Skeletal muscle tissue (tissue), 3 donors: ENCODE measurements at regions not wholly inside any gene's neighbourhood (a gene's known extent, or its start where the extent isn't known, plus 50 kb on each side); places are given as distances from the start of the nearest gene placed in this dataset.

Experiments used
- H3K27ac ChIP-seq: one replicate; pipeline ENCODE4 v1.7.0; 2013; ENCODE audit warnings: mild to moderate bottlenecking, low read depth, low read length, inconsistent platforms
- H3K27me3 ChIP-seq, 3 donors: one replicate each; pipeline ENCODE4 v1.7.0; 2013; ENCODE audit warnings: low read length in 3 of 3; ENCODE audit not compliant: control insufficient read depth in 3 of 3, insufficient read depth in 3 of 3
- H3K36me3 ChIP-seq, 3 donors: one replicate each; pipeline ENCODE4 v1.7.0; 2013; ENCODE audit warnings: low read length in 3 of 3; ENCODE audit not compliant: control insufficient read depth in 3 of 3, insufficient read depth in 3 of 3
- H3K4me1 ChIP-seq, 3 donors: one replicate each; pipeline ENCODE4 v1.7.0; 2013; ENCODE audit warnings: low read length in 3 of 3, mild to moderate bottlenecking in 3 of 3; ENCODE audit not compliant: control insufficient read depth in 3 of 3, insufficient read depth in 3 of 3
- H3K4me3 ChIP-seq, 3 donors: one replicate each; pipeline ENCODE4 v1.7.0; 2013; ENCODE audit warnings: low read length in 3 of 3
- H3K9ac ChIP-seq, 3 donors: one replicate each; pipeline ENCODE4 v1.7.0; 2013; ENCODE audit warnings: low read length in 3 of 3, mild to moderate bottlenecking in 3 of 3, moderate library complexity in 2 of 3, low read depth in 1 of 3
- H3K9me3 ChIP-seq, 3 donors: one replicate each; pipeline ENCODE4 v1.7.0; 2013; ENCODE audit warnings: low read length in 3 of 3; ENCODE audit not compliant: control insufficient read depth in 3 of 3
- donor health status: Osteomylitis.

- Histone ChIP-seq H3K4me3 (no peak overlapping the region), H3K27me3 (no peaks in the 10 kb centered on the region), H3K36me3 (no peaks in the 10 kb centered on the region), H3K27ac (no peak overlapping the region), H3K9ac (no peak overlapping the region), H3K4me1 (peaks cover 0 to 2% (median 0%) of the 10 kb centered on the region in 3 donors), H3K9me3 (no peaks in the 10 kb centered on the region)
Measured at GRCh38 chr4:165767671-165768070, 105.4 kb upstream of the TLL1 start.

- Histone ChIP-seq H3K9me3 (no peaks in the 10 kb centered on the region), H3K4me1 (peaks cover 0 to 2% (median 0%) of the 10 kb centered on the region in 3 donors), H3K27ac (no peak overlapping the region), H3K4me3 (no peak overlapping the region), H3K9ac (no peak overlapping the region), H3K27me3 (no peaks in the 10 kb centered on the region), H3K36me3 (no peaks in the 10 kb centered on the region)
Measured at GRCh38 chr4:165768281-165768680, 104.8 kb upstream of the TLL1 start.

GRCh38 chr4:165774326-165774725, 98.7 kb upstream of the TLL1 start:
- no peak overlapping the region for H3K9ac ChIP-seq
- no peaks in the 10 kb centered on the region for H3K9me3 ChIP-seq
- H3K36me3 ChIP-seq: no peaks in the 10 kb centered on the region
- H3K4me1 ChIP-seq: no peaks in the 10 kb centered on the region
- H3K4me3 ChIP-seq: no peak overlapping the region
- H3K27ac ChIP-seq: no peak overlapping the region
- no peaks in the 10 kb centered on the region for H3K27me3 ChIP-seq

GRCh38 chr4:165779950-165780670, 92.9 kb upstream of the TLL1 start:
- Histone ChIP-seq H3K36me3 (no peaks in the 10 kb centered on the region), H3K9ac (no peak overlapping the region), H3K27ac (no peak overlapping the region), H3K4me3 (no peak overlapping the region), H3K9me3 (no peaks in the 10 kb centered on the region), H3K4me1 (peaks cover 0 to 5% (median 0%) of the 10 kb centered on the region in 3 donors), H3K27me3 (no peaks in the 10 kb centered on the region)

GRCh38 chr4:165780735-165781134, 92.3 kb upstream of the TLL1 start:
- Histone ChIP-seq H3K9ac (no peak overlapping the region), H3K4me1 (peaks cover 0 to 5% (median 0%) of the 10 kb centered on the region in 3 donors), H3K4me3 (no peak overlapping the region), H3K27me3 (no peaks in the 10 kb centered on the region), H3K36me3 (no peaks in the 10 kb centered on the region), H3K9me3 (no peaks in the 10 kb centered on the region), H3K27ac (no peak overlapping the region)

GRCh38 chr4:165782623-165783022, 90.4 kb upstream of the TLL1 start:
- H3K9ac ChIP-seq: no peak overlapping the region
- H3K9me3 ChIP-seq: no peaks in the 10 kb centered on the region
- peaks cover 0 to 5% (median 0%) of the 10 kb centered on the region in 3 donors for H3K4me1 ChIP-seq
- H3K36me3 ChIP-seq: no peaks in the 10 kb centered on the region
- H3K27ac ChIP-seq: no peak overlapping the region
- no peak overlapping the region for H3K4me3 ChIP-seq
- no peaks in the 10 kb centered on the region for H3K27me3 ChIP-seq

GRCh38 chr4:165783626-165784025, 89.4 kb upstream of the TLL1 start:
- H3K9ac ChIP-seq: no peak overlapping the region
- no peak overlapping the region for H3K27ac ChIP-seq
- H3K36me3 ChIP-seq: no peaks in the 10 kb centered on the region
- no peaks in the 10 kb centered on the region for H3K27me3 ChIP-seq
- peaks cover 0 to 5% (median 1%) of the 10 kb centered on the region in 3 donors for H3K4me1 ChIP-seq
- no peaks in the 10 kb centered on the region for H3K9me3 ChIP-seq
- H3K4me3 ChIP-seq: no peak overlapping the region

- Histone ChIP-seq H3K4me3 (no peak overlapping the region), H3K9ac (no peak overlapping the region), H3K4me1 (peaks cover 0 to 5% (median 3%) of the 10 kb centered on the region in 3 donors), H3K27me3 (no peaks in the 10 kb centered on the region), H3K36me3 (no peaks in the 10 kb centered on the region), H3K9me3 (no peaks in the 10 kb centered on the region), H3K27ac (no peak overlapping the region)
Measured at GRCh38 chr4:165784672-165785071, 88.4 kb upstream of the TLL1 start.

- H3K36me3 ChIP-seq: no peaks in the 10 kb centered on the region
- H3K27ac ChIP-seq: no peak overlapping the region
Measured at GRCh38 chr4:165785337-165785736, 87.7 kb upstream of the TLL1 start.

GRCh38 chr4:165787516-165788274, 85.3 kb upstream of the TLL1 start:
- H3K27me3 ChIP-seq: no peaks in the 10 kb centered on the region
- no peak overlapping the region for H3K4me3 ChIP-seq
- H3K4me1 ChIP-seq: peaks cover 0 to 5% (median 3%) of the 10 kb centered on the region in 3 donors
- no peaks in the 10 kb centered on the region for H3K36me3 ChIP-seq
- H3K9me3 ChIP-seq: no peaks in the 10 kb centered on the region
- no peak overlapping the region for H3K27ac ChIP-seq
- H3K9ac ChIP-seq: no peak overlapping the region

More at GRCh38 chr4:165785337-165785736, 87.7 kb upstream of the TLL1 start:
- H3K4me3 ChIP-seq: no peak overlapping the region
- H3K27me3 ChIP-seq: no peaks in the 10 kb centered on the region
- no peak overlapping the region for H3K9ac ChIP-seq
- H3K4me1 ChIP-seq: peaks cover 0 to 5% (median 3%) of the 10 kb centered on the region in 3 donors
- no peaks in the 10 kb centered on the region for H3K9me3 ChIP-seq
